Fibroblast of lung (primary cell): ENCODE measurements at regions not wholly inside any gene's neighbourhood (a gene's known extent, or its start where the extent isn't known, plus 50 kb on each side); places are given as distances from the start of the nearest gene placed in this dataset.

Experiments
- CTCF ChIP-seq, 2 donors: IDR thresholded peaks in 1 of 2; conservative IDR thresholded peaks in 1 of 2; 1 replicate in 1 of 2; 2 replicates in 1 of 2; pipeline ENCODE4 v1.5.1; 2011 to 2012; ENCODE audit warnings: low read length in 2 of 2, control low read depth in 1 of 2, inconsistent platforms in 1 of 2, low read depth in 1 of 2, mild to moderate bottlenecking in 1 of 2
- EZH2 ChIP-seq: IDR thresholded peaks from 2 replicates; pipeline ENCODE4 v1.5.1; 2012; ENCODE audit warnings: low read length, control low read depth, mild to moderate bottlenecking; ENCODE audit errors: missing control alignments

- no peak for TF ChIP-seq CTCF (conservative IDR thresholded peaks at IDR 0.05 in 1 of 2, IDR thresholded peaks at IDR 0.05 in 1 of 2; ENCODE audit: low read depth in 1 of 2, low read length in 2 of 2)
- no peak for TF ChIP-seq EZH2
These were observed 55.2 kb upstream of the C1orf174 start for GRCh38 chr1:3955196-3955772.
